ENCODE measurements at regions not wholly inside any gene's neighbourhood (a gene's known extent, or its start where the extent isn't known, plus 50 kb on each side); places are given as distances from the start of the nearest gene placed in this dataset.

- H3K9ac ChIP-seq (ENCODE audit: low read length) = no peak overlapping the region
- H3K27ac ChIP-seq (ENCODE audit: low read depth, low read length, poor library complexity, severe bottlenecking) = no peak overlapping the region
- no peak overlapping the region for H3K4me3 ChIP-seq (ENCODE audit: low read depth, low read length, poor library complexity, severe bottlenecking)
- no peaks in the 10 kb centered on the region for H3K36me3 ChIP-seq (ENCODE audit: insufficient read depth, low read length)
- H3K4me1 ChIP-seq (ENCODE audit: insufficient read depth, low read length, severe bottlenecking) = no peaks in the 10 kb centered on the region
- H3K79me2 ChIP-seq (ENCODE audit: insufficient read depth, low read length) = no peaks in the 10 kb centered on the region
- no peak overlapping the region for H2AFZ ChIP-seq (ENCODE audit: low read length)
- no peaks in the 10 kb centered on the region for H3K9me3 ChIP-seq (ENCODE audit: low read length)
- TF ChIP-seq CTCF (IDR thresholded peaks at IDR 0.05; ENCODE audit: low read length) (no peak), EZH2 (IDR thresholded peaks at IDR 0.05; ENCODE audit: borderline replicate concordance, low read length) (no peak)
- no peaks in the 10 kb centered on the region for H3K9me2 ChIP-seq (ENCODE audit: low read depth, low read length)
- H3K4me2 ChIP-seq (ENCODE audit: low read length) = no peak overlapping the region
- H3F3A ChIP-seq (ENCODE audit: insufficient read depth, low read length) = no peaks in the 10 kb centered on the region
- H3K27me3 ChIP-seq (ENCODE audit: insufficient read depth, low read length) = no peaks in the 10 kb centered on the region
- H4K20me1 ChIP-seq (ENCODE audit: insufficient read depth, low read length) = no peaks in the 10 kb centered on the region
These were observed 717.5 kb downstream of the RERGL start for GRCh38 chr12:17372508-17372907.

DNA sequence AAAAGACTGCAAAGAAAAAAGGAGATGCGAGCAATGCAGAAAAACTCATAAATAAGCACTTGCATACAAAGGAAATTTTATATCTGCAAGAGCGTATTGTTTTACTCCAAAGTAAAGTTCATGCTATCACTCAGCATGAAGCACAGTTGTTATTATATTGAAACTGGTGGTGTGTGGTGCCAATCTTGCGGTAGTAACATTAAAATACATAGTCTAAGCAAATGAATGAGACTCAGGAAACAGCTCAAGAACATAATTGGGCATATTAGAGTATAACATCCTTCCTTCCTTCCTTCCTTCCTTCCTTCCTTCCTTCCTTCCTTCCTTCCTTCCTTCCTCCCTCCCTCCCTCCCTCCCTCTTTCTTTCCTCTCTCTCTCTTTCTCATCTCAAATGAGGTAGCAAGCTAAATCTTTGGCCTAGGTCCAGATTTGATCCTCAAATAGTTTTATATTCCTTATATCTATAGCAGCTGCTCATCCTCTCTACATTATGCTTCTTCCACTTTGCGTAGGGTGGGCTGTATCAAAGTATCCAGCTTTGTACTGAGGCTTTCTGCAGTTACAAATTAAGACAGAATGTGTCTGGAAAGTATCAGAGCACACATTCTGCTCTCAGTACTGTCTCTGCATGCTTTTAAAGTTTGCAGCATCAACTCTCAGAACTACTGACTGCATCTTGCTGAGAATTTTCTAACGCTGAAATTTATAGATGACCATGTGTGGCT lies 718.3 kb downstream of the RERGL start:
- TF ChIP-seq EZH2 (IDR thresholded peaks at IDR 0.05; ENCODE audit: borderline replicate concordance, low read length) = no peak
- TF ChIP-seq CTCF (IDR thresholded peaks at IDR 0.05; ENCODE audit: low read length) = no peak
- H3K4me1 ChIP-seq (ENCODE audit: insufficient read depth, low read length, severe bottlenecking) = no peaks in the 10 kb centered on the region

DNA sequence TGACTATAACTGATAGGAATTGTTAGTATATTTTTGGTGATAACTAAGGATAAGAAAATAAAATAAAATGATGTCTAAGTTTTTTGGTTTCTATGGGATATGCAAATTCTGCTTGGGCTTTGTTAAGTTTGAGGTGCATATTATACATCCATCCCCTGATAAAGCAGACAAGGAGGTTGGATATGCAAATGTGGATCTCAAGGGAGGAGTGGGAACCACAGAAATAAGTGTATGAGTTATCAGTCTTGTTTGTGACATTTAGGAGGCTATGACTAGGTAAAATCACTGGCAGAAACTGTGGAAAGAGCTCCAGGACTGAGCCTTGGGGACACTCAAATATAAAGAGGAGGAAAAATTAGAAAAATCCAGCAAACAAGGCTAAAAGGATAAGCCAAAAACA lies 719.4 kb downstream of the RERGL start:
- Histone ChIP-seq H3K4me3 (ENCODE audit: low read depth, low read length, poor library complexity, severe bottlenecking) (no peak overlapping the region), H3K4me1 (ENCODE audit: insufficient read depth, low read length, severe bottlenecking) (no peaks in the 10 kb centered on the region), H3F3A (ENCODE audit: insufficient read depth, low read length) (no peaks in the 10 kb centered on the region), H3K79me2 (ENCODE audit: insufficient read depth, low read length) (no peaks in the 10 kb centered on the region), H3K9ac (ENCODE audit: low read length) (no peak overlapping the region), H3K36me3 (ENCODE audit: insufficient read depth, low read length) (no peaks in the 10 kb centered on the region), H4K20me1 (ENCODE audit: insufficient read depth, low read length) (no peaks in the 10 kb centered on the region), H3K4me2 (ENCODE audit: low read length) (no peak overlapping the region), H3K27ac (ENCODE audit: low read depth, low read length, poor library complexity, severe bottlenecking) (no peak overlapping the region), H3K27me3 (ENCODE audit: insufficient read depth, low read length) (no peaks in the 10 kb centered on the region), H3K9me2 (ENCODE audit: low read depth, low read length) (no peaks in the 10 kb centered on the region), H3K9me3 (ENCODE audit: low read length) (no peaks in the 10 kb centered on the region), H2AFZ (ENCODE audit: low read length) (no peak overlapping the region)
- TF ChIP-seq CTCF (IDR thresholded peaks at IDR 0.05; ENCODE audit: low read length) (no peak), EZH2 (IDR thresholded peaks at IDR 0.05; ENCODE audit: borderline replicate concordance, low read length) (no peak)

More for the DNA sequence above, 718.3 kb downstream of the RERGL start:
- H3K4me2 ChIP-seq (ENCODE audit: low read length) = no peak overlapping the region
- no peaks in the 10 kb centered on the region for H3K9me2 ChIP-seq (ENCODE audit: low read depth, low read length)
- H3K4me3 ChIP-seq (ENCODE audit: low read depth, low read length, poor library complexity, severe bottlenecking) = no peak overlapping the region
- H3K79me2 ChIP-seq (ENCODE audit: insufficient read depth, low read length) = no peaks in the 10 kb centered on the region
- H3K27me3 ChIP-seq (ENCODE audit: insufficient read depth, low read length) = no peaks in the 10 kb centered on the region
- H3K27ac ChIP-seq (ENCODE audit: low read depth, low read length, poor library complexity, severe bottlenecking) = no peak overlapping the region
- H3F3A ChIP-seq (ENCODE audit: insufficient read depth, low read length) = no peaks in the 10 kb centered on the region
- no peak overlapping the region for H2AFZ ChIP-seq (ENCODE audit: low read length)
- no peak overlapping the region for H3K9ac ChIP-seq (ENCODE audit: low read length)
- no peaks in the 10 kb centered on the region for H3K9me3 ChIP-seq (ENCODE audit: low read length)
- H3K36me3 ChIP-seq (ENCODE audit: insufficient read depth, low read length) = no peaks in the 10 kb centered on the region
- no peaks in the 10 kb centered on the region for H4K20me1 ChIP-seq (ENCODE audit: insufficient read depth, low read length)
